Activated naive CD4-positive, alpha-beta T cell treated with Interleukin-2 at 50 U/mL for 16 hours (primary cell): ENCODE measurements at regions not wholly inside any gene's neighbourhood (a gene's known extent, or its start where the extent isn't known, plus 50 kb on each side); places are given as distances from the start of the nearest gene placed in this dataset.
"Not testable (repeated sequence)": the region's sequence is repeated elsewhere in the genome, so short reads cannot be mapped to it uniquely, and the experiment has no call there.

Source experiments
- DNase-seq: peaks from one replicate; pipeline ENCODE4 v3.0.0-alpha.2; 2020

DNA sequence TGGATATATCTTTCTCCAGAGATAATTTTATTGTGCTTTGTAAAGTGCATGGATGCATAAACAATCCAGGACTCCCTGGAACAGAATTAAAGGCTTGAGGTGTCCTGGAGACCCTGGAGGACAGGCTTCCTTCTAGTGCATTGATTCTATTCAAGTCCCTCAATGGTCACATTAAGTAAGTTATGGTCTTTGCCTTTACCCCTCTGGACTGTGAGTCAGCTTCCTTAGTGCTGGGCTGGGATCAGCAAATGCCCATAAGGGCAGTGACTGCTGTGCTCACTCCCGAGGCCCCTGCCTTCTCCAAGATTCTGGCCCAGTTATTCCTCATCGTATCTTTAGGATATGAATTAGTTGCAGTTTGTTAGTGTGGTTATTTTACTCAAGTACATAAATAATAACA is 178.7 kb upstream of the PRSS58 start:
- DNase-seq = no peak

DNA sequence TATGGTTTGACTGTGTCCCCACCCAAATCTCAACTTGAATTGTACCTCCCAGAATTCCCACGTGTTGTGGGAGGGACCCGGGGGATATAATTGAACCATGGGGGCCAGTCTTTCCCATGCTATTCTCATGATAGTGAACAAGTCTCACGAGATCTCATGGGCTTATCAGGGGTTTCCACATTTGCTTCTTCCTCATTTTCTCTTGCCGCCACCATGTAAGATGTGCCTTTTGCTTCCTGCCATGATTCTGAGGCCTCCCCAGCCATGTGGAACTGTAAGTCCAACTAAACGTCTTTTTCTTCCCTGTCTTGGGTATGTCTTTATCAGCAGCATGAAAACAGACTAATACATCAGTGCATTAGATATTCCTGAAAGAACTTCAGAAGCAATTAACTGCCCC is 177.7 kb upstream of the PRSS58 start:
- DNase-seq = not testable (repeated sequence)

DNA sequence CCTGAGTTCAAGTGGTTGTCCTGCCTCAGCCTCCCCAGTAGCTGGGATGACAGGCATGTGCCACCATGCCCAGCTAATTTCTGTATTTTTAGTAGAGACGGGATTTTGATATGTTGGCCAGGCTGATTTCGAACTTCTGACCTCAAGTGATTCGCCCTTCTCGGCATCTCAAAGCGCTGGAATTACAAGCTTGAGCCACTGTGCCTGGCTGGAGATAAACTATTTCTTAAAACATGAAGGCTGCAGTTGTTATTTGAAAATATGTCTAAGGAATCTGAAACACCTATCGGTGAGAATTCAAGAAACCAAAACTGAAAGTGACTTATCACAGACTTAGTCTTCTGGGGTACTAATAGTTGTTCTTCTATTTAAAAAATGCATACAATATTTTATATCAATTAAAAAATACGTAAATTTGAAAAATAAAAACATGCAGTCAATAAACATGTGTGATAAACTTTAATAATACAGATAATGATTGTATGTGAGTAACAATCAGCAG is 176.9 kb upstream of the PRSS58 start:
- DNase-seq = no peak

DNA sequence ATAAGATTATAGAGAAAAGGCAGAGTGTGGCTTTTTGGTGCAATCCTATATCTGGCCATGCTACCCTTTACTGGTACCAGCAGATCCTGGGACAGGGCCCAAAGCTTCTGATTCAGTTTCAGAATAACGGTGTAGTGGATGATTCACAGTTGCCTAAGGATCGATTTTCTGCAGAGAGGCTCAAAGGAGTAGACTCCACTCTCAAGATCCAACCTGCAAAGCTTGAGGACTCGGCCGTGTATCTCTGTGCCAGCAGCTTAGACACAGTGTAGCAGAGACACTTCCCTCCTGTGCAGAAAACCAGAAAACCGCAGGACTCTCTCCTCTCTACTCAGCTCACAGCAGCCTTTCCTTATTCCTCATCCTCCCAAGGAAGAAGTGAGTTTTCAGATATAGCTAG is 176.3 kb upstream of the PRSS58 start:
- DNase-seq = not testable (repeated sequence)

DNA sequence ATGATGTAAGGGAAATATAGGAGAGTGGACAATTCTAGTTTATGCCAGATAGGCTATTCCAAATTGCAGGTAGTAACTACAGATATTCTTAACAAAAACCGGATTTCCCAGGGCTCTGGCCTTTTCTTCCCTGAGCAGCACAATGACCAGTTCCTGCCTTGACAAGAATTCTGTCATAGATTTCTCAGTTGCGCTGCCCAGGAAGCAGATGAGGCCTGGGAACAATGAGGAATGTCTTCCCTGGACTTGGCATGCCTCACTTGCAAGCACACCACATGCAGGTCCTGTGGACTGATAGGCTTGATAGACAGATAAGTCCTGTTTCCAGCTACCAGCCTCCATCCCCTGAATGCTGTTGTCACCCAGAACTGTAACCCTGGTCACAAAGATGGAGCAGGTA is 174.5 kb upstream of the PRSS58 start:
- DNase-seq = no peak

DNA sequence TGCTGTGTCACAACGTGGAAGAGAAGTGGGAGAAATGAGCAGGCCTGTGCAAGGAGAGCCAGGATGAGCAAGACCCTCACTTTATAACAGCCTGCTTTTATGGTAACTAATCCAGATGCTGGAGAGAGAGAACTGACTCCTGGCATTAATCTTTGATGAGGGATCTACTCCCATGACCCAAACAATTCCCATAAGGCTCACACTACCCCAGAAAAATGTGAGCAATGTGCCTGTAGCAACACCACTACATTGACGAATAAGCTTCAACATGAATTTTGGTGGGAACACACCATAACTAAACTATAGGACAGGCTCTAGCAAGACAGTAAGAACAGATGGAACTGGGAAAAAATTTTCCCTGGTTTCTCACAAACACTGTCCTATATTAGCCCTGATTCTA is 173.6 kb upstream of the PRSS58 start:
- DNase-seq = no peak

DNA sequence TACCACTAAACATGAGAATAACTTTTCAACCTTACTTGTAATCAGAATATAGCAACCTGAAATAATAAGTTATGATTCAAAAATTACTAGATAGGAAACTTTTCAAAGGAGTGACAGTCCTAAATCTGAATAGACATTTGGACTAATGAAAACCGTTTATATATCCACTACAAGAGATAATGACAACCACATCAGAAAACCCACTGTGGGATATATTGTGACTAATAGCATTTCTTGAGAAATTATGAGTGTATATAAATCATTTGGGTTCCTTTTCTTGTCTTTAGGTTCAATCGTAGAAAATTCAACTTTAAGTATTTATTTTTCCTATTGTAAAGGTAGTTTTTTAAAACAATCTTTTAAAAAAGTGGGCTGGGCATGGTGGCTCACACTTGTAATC is 170.2 kb upstream of the PRSS58 start:
- no peak for DNase-seq

DNA sequence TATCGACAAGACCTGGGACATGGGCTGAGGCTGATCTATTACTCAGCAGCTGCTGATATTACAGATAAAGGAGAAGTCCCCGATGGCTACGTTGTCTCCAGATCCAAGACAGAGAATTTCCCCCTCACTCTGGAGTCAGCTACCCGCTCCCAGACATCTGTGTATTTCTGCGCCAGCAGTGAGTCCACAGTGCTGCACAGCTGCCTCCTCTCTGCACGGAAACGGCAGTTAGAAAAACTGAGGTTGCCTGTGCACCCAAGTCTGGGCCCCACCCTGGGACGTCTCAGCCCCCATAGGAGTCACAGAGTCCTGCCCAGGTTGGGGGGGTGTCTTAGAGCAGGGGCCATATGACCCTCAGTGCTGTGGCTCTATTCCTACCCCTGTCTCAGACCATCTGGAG is 167.4 kb upstream of the PRSS58 start:
- DNase-seq = no peak

DNA sequence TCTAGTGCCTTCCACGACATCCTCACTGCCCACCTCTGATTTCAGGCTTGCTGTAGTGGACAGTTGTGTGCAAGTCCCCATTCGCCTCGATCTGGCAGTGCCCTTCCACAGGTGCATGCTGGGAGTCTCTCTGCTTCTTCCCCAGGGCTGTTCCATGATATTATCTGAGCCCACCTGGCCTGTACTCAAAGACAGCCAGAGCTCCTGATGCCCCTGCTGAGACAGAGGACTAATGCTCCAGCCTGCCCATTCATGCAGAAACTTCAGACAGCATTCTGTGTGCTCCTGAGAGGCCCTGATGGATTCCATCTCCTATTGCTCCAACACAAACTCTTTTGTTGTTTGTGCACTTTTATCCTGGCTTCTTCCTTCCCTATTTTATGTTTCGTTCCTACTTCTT is 164.8 kb upstream of the PRSS58 start:
- no peak for DNase-seq

DNA sequence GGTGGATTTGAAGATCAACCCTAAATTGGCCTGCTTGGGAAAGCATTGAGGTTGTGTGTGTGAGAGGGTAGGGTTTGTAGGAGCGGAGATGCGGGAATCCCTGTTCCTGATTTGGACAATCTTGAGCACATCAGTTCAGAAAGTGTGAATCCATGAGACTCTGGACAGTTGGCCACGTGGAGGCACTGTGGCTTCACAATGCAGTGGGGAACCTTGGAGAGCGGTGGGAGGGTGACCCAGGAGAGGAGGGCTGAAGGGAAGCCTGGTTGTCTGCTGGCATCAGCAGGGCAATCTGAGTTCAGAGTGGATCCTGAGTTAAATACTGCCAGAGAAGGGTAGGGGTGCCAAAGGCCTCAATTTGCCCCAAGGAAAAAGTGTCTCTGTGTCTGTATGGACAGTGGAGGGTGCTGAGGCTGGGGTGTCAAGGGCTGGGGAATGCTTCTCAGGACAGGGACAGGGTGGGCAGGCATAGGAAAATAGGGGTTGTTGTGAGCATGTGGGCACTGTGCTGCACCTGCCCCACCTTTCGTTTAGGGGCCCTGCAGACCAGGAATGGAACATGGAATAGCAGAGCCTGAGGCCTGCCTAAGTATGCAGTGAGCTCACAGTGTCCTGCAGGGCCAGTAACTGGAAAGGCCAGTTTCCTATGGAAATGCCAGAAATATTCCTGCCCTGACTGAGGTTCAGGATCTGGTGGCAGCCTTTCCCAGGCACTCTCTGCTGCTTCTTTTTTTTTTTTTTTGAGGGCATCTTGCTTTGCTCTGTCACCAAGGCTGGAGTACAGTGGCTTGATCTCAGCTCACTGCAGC is 162.9 kb upstream of the PRSS58 start:
- no peak for DNase-seq

DNA sequence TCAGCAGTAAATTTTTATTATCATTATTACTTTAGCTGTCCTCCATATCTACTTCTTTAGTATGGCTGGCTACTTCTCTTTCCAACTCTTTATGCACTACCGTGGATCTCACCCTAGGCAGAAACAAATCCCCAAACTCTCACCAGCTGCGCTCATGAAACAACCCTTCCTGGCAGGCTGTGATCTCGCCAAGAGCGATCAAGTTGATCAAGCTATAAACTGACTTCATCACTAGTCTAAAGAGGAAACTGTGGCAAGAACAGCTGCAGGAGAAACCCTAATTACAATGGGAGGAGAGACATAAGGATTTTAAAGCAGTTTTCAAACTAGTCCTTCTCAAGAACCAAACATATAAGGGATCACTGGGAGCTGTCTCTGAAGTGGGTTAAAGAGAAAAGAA is 160.5 kb upstream of the PRSS58 start:
- DNase-seq = no peak

DNA sequence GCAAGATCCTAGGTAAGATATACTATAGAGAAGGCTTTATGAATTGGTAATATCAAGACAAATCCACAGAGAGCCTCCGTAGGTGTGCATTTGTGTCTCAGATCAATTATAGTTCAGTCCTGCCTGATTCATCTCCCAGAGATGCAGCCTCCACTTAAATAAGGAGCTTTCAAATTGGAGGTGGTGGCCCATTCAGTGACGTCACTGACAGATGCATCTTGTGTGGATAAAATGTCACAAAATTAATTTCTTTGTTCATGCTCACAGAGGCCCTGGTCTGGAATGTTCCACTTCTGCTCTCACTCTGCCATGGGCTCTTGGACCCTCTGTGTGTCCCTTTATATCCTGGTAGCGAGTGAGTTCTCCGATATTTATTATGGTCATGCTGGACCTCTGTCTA is 157.1 kb upstream of the PRSS58 start:
- DNase-seq = no peak

DNA sequence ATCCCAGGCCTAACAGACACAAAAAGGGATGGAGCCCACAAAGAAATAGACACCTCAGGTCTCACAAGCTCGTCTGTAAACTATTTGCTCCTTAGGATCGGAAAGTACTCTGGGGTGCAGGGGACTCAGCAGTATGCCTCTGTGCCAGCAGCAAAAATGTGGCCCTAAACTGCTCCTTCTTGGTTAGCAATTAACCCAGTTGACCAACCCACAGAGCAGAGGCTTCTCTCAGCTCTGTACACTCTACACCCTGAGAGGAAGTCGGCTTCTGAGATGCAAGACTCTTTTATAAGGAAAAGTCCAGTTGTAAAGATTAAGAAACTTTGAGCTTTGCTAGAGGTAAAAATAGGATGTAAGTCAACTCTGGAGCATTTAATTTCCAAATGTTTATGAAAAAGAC is 156.3 kb upstream of the PRSS58 start:
- DNase-seq = no peak

DNA sequence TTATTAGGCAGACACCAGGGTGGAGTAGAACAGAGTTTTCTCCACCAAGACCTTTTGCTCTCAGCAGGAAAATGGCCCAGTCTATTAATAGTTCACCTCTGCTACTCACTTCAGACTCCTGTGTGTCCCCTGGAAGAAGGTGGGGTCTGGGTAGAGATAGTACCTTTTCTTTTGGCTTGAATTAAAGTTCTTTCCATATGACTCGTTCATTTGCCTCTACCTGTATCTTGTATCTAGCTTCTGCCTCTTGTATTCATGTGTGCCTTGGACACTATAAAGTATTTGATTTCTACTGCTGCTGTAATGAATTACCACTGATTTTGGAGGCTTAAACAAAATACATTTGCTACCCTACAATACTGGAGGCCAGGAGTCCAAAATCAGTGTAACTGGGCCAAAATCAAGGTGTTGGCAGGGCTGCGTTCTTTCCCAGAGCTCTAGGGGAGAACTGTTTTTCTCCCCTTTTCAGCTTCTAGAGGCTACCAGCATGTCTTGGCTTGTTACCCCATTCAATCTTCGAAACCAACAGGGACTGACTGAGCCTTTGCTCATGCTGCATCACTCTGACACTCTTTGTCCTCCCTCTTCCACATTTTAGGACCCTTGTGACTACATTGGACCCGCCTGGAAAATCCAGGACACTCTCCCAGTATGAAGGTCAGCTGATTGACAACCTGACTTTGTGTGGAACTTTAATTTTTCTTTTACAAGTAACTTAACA is 155.6 kb upstream of the PRSS58 start:
- DNase-seq = no peak

DNA sequence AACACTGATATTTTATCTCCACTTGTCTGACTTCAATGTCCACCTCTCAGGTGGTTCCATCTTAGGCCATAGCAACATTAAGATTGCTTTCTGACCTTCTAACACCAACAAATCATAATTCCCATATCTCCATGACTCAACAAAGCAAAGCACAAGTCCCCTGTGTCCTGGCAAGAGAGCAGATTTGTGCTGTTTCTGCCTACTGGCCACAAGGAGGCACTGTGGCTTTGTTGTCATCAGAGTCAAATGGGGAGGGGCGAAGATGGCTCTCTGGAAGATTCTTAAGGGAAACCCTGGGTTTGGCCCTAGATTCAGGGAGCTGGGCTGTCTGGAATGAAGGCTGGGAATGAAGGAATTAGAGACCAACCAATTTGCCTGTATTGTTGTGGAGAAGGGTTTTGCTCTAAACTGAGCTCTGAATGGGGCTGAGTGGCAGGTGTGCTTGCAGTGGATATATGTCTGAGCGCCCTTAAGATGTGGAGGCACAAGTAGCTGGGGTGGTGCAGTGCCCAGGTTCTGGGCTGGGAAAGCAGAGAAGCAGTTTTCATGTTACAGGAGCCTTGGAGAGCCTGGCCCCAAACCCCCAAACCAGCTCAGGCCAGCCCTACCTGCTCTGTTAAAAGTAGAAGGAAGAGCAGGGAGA is 154.8 kb upstream of the PRSS58 start:
- DNase-seq = peak; percentile 25

DNA sequence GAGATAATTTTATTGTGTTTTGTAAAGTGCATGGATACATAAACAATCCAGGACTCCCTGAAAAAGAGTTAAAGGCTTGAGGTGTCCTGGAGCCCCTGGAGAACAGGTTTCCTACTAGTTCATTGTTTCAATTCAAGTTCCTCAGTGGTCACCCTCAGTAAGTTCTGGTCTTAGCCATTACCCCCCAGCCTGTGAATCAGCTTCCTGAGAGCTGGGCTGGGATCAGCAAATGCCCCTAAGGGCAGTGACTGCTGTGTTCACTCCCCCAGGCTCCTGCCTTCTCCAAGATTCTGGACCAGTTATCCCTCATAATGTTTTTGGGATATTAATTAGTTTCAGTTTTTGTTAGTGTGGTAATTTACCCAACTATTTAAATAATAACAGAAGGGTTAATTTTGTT is 151.6 kb upstream of the PRSS58 start:
- no peak for DNase-seq

DNA sequence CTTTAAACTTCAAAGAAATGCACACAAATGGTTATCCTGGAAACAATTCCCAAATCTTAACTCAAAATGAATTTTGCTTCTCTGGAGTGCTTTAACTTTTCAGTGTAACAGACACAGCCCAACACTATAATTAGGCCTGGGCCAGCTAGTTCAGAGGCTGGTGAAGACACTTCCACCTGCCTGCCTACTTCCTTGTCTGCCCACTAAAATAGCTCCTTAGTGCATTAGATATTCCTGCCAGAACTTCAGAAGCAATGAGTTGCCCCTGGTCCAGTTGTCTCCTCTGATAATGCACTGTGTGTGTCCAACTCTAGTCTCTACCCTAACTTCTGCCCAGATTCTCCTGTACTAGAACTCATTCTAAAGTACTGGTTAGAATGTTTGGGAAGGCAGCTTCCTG is 150.9 kb upstream of the PRSS58 start:
- no peak for DNase-seq

DNA sequence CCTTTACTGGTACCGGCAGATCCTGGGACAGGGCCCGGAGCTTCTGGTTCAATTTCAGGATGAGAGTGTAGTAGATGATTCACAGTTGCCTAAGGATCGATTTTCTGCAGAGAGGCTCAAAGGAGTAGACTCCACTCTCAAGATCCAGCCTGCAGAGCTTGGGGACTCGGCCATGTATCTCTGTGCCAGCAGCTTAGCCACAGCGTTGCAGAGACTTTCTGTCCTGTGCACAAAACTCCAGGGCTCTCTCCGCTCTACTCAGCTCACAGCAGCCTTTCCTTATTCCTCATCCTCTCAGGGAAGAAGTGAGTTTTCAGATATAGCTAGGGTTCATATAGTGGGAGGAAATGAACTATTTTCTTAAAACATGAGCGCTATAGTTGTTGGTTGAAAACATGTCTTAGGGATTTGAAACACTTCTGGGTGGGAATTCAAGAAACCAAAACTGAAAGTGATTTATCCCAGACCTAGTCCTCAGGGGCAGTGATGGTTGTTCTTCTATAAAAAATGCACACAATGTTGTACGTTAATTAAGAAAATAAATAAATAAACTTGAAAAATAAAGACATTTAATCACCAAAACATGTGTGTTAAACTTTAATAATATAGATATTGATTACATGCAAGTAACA is 150.2 kb upstream of the PRSS58 start:
- no peak for DNase-seq

DNA sequence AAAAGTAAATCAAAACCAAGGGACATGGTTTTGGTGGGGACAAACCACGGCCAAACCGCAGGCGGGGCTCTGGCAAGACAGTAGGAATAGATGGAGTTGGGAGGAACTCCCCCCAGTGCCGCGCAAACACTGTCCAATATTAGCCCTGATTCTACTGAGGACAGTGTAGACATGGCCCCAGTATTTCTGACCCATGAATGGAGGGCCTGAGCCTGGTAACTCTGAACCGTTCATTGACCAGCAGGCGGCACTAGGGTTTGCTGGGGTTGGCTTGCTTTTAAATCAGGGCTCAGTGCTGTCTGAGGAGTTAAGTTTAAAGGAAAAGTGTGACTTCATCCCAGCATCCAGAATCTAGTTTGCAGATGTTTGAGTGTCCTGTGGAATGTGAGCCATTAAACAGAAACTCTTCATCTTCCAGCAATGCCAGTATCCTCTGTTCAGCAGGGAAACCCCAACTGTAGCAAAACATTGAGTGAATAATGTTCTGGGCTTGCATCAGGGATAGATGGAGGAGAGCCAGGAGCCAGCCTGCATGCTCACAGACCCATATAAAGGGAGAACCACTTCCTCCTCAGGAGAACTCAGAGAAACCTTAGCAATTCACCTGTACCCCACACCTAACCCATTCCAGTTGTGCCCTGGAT is 147.4 kb upstream of the PRSS58 start:
- DNase-seq = no peak

DNA sequence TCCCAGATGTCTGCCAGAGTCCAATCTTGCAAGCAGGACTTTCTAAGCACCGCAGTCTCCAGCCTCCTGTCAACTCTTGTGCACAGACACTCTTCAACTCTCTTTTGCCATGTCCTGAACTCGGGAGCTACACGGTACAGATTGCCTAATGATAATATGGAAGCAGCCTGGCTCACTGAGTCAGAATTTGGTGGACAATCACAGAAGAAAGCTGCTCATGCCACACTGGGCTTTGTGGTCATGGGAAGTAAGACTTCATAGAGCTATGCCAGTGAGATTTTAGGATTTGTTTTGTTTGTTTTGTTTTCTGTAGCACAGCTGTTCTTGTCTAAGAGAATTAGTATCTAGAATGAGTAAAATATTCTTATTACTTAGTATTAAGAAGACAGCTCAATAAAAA is 144.1 kb upstream of the PRSS58 start:
- no peak for DNase-seq

DNA sequence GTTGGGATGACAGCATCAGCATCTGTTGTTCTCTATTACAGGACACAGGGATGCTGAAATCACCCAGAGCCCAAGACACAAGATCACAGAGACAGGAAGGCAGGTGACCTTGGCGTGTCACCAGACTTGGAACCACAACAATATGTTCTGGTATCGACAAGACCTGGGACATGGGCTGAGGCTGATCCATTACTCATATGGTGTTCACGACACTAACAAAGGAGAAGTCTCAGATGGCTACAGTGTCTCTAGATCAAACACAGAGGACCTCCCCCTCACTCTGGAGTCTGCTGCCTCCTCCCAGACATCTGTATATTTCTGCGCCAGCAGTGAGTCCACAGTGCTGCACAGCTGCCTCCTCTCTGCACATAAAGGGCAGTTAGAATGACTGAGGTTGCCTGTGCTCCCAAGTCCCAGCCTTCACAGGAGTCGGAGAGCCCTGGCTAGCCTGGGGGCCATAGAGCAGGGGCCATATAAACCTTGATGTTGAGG is 142.2 kb upstream of the PRSS58 start:
- no peak for DNase-seq

DNA sequence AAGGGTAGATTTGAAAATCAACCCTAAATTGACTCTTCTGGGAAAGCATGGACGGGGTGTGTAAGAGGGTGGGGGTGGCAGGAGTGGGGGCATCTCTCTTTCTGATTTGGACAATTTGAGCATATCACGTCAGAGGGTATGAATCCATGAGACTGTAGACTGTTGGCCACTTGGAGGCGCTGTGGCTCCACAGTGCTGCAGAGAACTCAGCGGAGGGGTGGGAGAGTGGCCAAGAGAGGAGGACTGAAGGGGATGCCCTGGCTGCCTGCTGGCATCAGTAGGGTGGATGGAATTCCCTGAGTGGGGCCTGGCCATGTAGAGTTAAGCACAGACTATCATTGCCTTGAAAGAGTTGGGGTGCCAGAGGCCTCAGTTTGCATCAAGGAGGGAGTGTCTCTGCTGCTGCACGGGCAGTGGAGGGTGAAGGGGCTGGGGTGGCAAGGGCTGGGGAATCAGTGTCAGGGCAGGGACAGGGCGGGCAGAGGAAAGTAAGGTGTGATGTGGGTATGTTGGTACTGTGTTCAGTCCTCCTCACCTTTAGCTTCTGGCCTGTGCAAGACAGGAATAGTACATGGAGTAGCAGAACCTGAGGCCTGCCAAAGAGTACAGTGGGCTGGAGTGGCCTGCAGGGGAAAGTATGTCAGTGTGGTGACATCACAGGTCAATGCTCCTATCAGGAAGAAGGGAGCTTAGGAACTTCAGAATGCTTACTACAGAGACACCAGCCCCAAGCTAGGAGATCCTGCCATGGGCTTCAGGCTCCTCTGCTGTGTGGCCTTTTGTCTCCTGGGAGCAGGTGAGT is 133.5 kb upstream of the PRSS58 start:
- peak; percentile 38 for DNase-seq
